CD4-positive, alpha-beta T cell treated with Interleukin-21 for 1 hour (primary cell): ENCODE measurements at regions not wholly inside any gene's neighbourhood (a gene's known extent, or its start where the extent isn't known, plus 50 kb on each side); places are given as distances from the start of the nearest gene placed in this dataset.
"Not testable (repeated sequence)": the region's sequence is repeated elsewhere in the genome, so short reads cannot be mapped to it uniquely, and the experiment has no call there.

Source experiments
- DNase-seq: peaks from one replicate; pipeline ENCODE4 v3.0.0-alpha.2; 2020

- no peak for DNase-seq
These were observed 615.1 kb downstream of the CDH8 start for GRCh38 chr16:61421111-61421510.

DNA sequence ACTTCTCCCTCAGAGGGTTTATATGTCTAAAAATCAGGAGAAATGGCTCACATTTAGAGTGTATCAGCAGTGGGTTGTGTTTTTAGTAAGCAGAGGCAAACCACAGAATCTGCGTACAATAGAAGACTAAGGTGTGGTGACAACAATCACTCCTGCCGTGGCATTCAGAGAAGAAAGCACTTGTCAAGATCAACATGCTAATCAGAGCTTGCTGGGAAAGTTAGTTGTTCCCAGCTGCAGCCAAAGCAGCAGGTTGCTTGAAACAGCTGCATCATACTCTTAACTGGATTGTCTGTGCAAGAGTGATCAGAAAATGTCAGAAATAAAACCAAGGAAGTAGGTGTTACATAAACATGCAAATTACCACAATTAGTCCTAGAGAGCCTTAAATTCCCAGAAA is 616.4 kb downstream of the CDH8 start:
- no peak for DNase-seq

GRCh38 chr16:61418802-61419201 is 617.4 kb downstream of the CDH8 start:
- not testable (repeated sequence) for DNase-seq

DNA sequence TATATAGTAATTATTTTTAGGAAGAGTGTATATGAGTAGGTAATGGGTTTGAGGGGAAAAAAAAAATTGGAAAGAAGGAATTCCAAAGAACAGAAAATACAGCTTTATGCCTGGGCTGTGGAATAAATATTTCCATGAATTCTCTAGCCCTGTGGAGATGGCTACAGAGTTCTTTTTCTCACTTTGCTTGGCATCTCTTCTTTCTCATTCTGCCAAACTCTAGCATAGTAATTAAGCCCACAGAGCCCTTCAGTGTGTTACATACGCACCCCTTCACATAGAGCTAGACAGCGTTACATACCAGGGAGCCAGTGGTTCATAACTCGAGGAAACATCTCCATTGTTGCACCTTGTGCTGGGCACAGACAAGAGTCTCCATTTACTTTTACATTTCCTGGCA is 621.1 kb downstream of the CDH8 start:
- no peak for DNase-seq

DNA sequence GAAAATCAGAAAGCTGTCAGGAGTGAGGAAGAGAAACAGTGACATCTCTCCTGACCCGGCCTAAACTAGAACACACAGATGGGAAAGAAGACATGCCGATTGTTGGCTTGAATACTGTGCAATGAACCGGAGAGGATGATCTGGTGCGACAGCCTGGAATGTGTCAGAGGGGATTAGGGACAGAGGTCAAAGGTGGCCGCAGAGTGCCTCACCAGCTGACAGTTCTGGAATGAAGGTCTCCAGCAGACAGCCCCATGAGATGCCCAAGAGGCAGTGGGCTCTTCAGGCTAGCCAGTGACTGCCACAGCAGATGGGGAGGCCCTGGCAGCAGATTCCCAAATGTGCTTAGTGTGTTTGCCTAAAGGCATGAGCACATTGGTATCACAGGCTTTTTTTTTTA is 623.2 kb downstream of the CDH8 start:
- no peak for DNase-seq

GRCh38 chr16:61412562-61412961 is 623.7 kb downstream of the CDH8 start:
- no peak for DNase-seq

GRCh38 chr16:61409604-61410003 is 626.6 kb downstream of the CDH8 start:
- DNase-seq: no peak

DNA sequence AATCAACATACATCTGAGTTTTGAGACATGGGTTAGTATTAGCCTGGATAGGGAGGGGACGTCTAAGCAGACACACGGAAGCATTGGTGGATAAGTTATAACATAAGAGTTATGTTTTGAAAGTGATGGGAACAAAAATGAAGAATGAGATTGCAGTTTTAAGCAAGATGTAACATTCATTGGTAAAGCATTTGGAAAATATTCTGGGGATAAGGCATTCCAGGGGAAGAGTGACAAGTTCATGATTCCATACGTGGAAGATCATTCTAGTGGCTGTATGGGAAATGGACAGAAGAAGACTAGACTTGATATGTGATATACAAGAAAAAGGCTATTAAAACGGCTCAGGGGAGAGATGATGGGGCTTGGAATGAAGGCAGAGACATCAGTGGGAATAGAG is 632.9 kb downstream of the CDH8 start:
- DNase-seq: no peak

- DNase-seq: no peak
These were observed 644.3 kb downstream of the CDH8 start for GRCh38 chr16:61391896-61392295.

DNA sequence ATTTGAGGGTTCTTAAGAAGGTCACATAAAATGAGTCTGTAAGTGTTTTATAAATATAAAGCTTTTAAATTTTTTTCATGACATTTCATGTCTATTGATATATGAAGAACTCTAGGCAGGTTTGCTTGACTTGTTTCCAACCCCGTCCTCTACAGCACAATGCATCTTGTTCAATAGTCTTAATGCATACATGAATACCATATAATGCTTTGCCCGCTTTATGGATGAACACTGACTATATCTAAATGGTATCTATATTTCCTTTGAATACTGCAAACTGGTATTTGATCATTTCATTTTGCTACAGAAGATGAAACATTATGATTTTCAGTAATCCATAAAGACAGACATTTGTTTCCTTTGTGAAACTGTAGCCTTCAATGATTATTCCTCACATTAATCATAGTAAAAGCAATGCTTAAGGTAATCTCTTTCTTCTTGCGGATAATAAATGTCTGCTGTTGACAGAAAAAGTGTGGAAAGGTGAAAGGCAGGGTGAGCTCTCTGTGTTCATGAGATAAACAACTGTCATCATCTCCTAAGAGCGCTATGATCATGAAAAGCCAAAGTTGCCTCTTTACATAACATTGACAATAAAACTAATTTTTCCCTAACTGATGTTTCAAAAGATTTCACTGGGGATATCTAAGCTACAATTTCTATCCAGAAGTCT is 645.1 kb downstream of the CDH8 start:
- no peak for DNase-seq

- DNase-seq: no peak
These were observed 650.7 kb downstream of the CDH8 start for GRCh38 chr16:61385392-61386071.

DNA sequence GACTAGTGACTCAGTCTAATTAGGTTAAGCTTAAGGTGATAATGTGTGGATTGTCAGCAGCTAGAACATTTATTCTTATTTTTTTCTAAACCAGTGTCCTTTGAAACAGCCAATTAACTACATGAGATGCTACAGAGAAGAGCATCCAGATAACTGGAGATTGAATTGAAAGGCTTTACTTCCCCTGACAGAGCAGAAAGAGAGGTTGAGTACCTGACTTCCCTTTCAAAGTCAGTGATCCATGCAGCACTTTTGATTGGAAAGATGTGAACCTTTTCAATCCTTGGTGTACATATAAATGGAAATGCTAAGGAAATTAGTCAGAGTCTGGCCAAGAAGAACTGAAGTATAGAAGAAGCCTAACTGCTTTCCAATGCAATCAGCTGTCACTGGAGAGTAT is 653.8 kb downstream of the CDH8 start:
- no peak for DNase-seq

DNA sequence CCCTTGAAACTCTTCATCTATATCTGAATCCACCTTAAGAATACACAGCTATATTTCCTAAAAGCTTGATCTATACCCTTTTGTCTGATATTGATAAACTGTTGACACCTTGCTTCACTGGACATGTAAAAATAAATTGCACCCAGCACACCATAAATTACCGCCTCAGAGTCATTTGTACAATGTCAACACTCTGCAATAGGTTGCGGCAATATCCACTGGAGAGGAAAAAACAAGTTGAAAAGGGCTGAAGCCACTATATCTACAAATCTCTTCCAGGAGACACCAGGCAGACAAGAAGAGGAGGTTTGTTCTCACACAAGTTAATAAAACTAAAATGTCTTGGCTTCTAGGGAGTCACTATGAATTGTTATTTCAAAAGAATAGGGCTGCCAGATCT is 656.9 kb downstream of the CDH8 start:
- DNase-seq: no peak

DNA sequence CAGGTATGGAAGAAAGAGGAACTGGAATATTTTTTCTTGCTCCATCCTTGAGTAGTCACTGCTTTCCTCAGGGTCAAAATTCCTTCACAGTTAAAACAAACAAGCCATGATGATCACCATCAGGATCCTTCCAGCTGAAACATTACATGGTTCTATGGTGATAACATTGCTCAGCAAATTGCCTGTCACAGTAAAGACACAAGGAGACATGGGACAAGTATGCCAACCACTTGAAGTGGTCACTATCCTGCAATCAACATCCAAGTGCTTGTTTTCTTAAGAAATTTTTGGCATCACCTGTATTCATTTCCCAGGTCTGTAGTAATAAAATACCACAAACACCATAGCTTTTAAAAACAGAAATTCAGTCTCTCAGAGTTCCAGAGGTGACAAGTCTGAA is 662.2 kb downstream of the CDH8 start:
- DNase-seq: no peak

DNA sequence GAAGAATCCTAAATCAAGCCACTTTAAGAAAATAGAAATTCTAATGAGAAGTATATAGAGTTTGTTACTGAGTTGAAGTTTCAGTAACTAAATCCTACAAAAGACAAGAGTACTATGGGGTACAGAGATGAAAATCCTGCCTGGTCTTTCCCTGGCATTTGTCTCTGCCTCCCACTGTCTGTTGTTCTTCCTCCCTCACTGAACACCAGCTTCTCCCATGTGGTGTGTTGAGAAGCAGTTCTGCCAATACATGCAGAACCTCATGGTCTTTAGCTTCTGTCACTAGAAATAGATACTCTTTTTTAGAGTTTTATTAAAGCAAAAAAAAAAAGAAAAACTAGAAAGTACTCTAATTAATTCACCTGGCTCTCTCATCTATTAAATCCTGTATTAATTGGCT is 664.4 kb downstream of the CDH8 start:
- no peak for DNase-seq

GRCh38 chr16:61371388-61371787 is 664.9 kb downstream of the CDH8 start:
- DNase-seq: no peak

- DNase-seq: no peak
These were observed 665.7 kb downstream of the CDH8 start for GRCh38 chr16:61370564-61370963.

GRCh38 chr16:61366006-61366405 is 670.2 kb downstream of the CDH8 start:
- DNase-seq: no peak

GRCh38 chr16:61364990-61365389 is 671.2 kb downstream of the CDH8 start:
- DNase-seq: no peak

- DNase-seq: no peak
These were observed 673.7 kb downstream of the CDH8 start for GRCh38 chr16:61362585-61362984.

GRCh38 chr16:61344791-61345190 is 691.4 kb downstream of the CDH8 start:
- no peak for DNase-seq

DNA sequence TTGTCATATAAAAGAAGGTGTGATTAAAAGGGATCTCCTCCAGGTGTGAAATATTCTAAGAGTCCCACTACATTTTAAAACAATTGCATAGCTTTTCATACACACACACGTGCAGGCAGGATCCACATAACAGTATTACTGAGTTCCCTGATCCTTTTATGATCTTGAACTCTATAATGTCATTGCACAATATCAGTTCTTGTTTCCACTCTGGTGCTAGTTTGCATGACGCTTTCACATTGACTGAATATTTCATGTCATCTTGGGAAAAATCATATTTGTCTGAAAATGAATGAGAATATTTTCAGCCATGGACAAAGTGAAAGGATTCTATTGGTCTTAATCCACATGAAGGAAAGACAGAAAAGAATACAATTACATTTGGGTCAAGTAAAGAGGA is 703.8 kb downstream of the CDH8 start:
- DNase-seq: no peak

GRCh38 chr16:61324044-61324443 is 712.2 kb downstream of the CDH8 start:
- DNase-seq: no peak

GRCh38 chr16:61323456-61323855 is 712.8 kb downstream of the CDH8 start:
- DNase-seq: no peak

DNA sequence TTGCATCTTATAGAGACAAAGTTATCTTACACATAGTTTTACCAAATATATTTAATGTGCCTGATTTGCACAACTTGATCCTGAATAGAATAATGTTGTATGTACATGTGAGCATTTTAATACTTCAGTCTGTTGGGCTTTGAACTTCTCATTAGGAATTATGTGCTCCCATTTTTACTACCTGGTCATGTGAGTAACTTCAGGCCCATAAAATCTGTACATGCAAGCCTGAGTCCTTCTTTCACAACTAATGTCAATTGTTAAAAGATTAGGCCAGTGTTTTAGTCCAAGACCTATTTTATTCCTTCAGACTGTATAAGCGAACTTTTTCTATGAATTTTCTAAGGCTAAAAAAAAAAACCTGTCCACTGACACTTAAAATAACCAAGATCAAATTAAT is 715.4 kb downstream of the CDH8 start:
- no peak for DNase-seq
